HUES64 (cell line): ENCODE measurements at regions not wholly inside any gene's neighbourhood (a gene's known extent, or its start where the extent isn't known, plus 50 kb on each side); places are given as distances from the start of the nearest gene placed in this dataset.

ENCODE experiments used
- H3K27ac ChIP-seq: 2 replicates; pipeline ENCODE4 v1.7.0; 2013; ENCODE audit warnings: low read depth, low read length, inconsistent platforms
- H3K27me3 ChIP-seq: 2 replicates; pipeline ENCODE4 v1.6.1; 2013; ENCODE audit warnings: mild to moderate bottlenecking, low read length; ENCODE audit not compliant: insufficient read depth
- H3K36me3 ChIP-seq: 2 replicates; pipeline ENCODE4 v1.6.1; 2013; ENCODE audit warnings: mild to moderate bottlenecking, low read length; ENCODE audit not compliant: insufficient read depth
- H3K4me1 ChIP-seq: 2 replicates; pipeline ENCODE4 v1.6.1; 2013; ENCODE audit warnings: mild to moderate bottlenecking, low read length, moderate library complexity; ENCODE audit not compliant: insufficient read depth
- H3K4me3 ChIP-seq: 2 replicates; pipeline ENCODE4 v1.5.1; 2013; ENCODE audit warnings: mild to moderate bottlenecking, low read length, moderate library complexity
- H3K9ac ChIP-seq: 2 replicates; pipeline ENCODE4 v1.6.1; 2013; ENCODE audit warnings: mild to moderate bottlenecking, low read depth, low read length
- H3K9me3 ChIP-seq: 2 replicates; pipeline ENCODE4 v1.6.1; 2013; ENCODE audit warnings: low read depth, low read length; ENCODE audit not compliant: insufficient read depth
- WGBS: fragments of 150-250, 120-280 bp; methylation state at CpG from one replicate; pipeline ENCODE4 v1.1.7; 2013; ENCODE audit warnings: missing lambda C conversion rate; 5-methylcytosine and 5-hydroxymethylcytosine counted together

DNA sequence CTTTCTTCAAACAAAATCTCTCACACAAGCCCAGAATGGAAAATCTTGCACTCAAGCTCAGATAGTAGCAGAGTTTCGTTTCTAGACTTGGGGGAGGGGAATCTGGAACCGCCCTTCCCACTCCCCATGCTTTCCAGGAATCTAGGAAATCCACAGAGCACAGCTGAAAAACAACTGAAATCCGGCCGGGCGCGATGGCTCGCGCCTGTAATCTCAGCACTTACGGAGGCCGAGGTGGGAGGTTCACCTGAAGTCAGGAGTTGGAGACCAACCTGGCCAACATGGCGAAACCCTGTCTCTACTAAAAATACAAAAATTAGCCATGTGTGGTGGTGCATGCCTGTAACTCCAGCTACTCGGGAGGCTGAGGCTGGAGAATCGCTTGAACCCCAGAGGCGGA is 127.3 kb upstream of the SLC34A2 start:
- Histone ChIP-seq H3K9me3 (no peaks in the 10 kb centered on the region), H3K36me3 (no peaks in the 10 kb centered on the region), H3K27ac (no peak overlapping the region), H3K4me3 (no peak overlapping the region), H3K9ac (no peak overlapping the region), H3K27me3 (peaks cover 8% of the 10 kb centered on the region), H3K4me1 (peaks cover 6% of the 10 kb centered on the region; the same call in 1 of the 2 replicates)
- WGBS: 98% methylated on average over 14 of the region's 14 CpGs

DNA sequence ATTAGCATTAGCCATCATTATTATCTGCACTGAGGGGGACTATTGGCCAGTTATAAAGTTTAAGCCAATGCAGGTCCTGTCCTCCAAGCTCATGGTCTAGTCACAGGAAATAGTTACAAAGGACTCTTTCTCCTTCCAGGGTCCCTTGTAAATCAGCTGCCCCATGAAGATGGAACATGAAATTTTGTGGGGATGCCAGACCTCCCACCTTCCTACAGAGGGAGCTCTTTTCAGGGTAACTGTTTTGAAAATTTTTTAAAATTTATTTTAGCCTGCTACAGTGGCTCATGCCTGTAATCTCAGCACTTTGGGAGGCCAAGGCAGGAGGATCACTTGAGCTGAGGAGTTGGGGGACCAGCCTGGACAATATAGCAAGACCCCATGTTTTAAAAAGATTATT is 124.4 kb upstream of the SLC34A2 start:
- no peaks in the 10 kb centered on the region for H3K36me3 ChIP-seq
- no peak overlapping the region for H3K9ac ChIP-seq
- H3K27me3 ChIP-seq: no peaks in the 10 kb centered on the region
- no peak overlapping the region for H3K27ac ChIP-seq
- H3K4me3 ChIP-seq: no peak overlapping the region
- no peaks in the 10 kb centered on the region for H3K9me3 ChIP-seq
- H3K4me1 ChIP-seq: peaks cover 7% of the 10 kb centered on the region; the same call in 1 of the 2 replicates

DNA sequence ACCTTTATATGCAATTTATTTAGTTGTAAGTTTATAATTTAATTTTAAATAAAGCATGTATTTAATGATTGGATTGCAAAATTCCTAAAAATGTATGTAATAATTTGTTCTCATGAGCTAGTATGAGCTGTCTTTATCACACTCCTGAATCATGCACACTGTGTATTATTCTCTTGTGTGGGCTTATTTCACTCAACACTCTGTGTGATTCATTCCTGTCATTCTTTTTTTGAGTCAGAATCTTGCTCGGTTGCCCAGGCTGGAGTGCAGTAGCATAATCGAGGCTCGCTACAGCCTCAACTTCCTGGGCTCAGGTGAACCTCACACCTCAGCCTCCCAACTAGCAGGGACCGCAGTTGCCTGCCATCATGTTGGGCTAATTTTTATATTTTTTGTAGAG is 123.1 kb upstream of the SLC34A2 start:
- WGBS: 96% methylated on average over 3 of the region's 4 CpGs
- Histone ChIP-seq H3K27me3 (no peaks in the 10 kb centered on the region), H3K9me3 (no peaks in the 10 kb centered on the region), H3K27ac (no peak overlapping the region), H3K4me3 (no peak overlapping the region), H3K36me3 (no peaks in the 10 kb centered on the region), H3K9ac (no peak overlapping the region), H3K4me1 (peaks cover 7% of the 10 kb centered on the region; the same call in 1 of the 2 replicates)

DNA sequence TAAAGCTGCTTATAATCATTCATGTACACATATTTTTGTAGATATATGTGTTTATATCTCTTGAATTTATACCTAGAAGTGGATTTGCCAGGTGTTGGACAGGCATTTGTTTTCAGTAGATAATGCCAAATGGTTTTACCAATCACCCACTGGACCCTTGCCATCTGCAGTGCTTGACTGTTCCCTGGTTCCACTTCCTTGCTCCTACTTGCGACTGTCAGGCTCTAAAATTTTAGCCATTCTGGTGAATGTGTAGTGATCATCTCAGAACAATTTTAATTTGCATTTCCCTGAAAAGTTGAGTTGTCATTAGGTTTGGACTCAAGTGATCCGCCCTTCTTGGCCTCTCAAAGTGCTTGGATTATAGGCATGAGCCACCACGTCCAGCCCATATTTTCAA is 122.4 kb upstream of the SLC34A2 start:
- WGBS: 95% methylated on average over 3 of the region's 3 CpGs
- Histone ChIP-seq H3K36me3 (no peaks in the 10 kb centered on the region), H3K27ac (no peak overlapping the region), H3K4me3 (no peak overlapping the region), H3K4me1 (peaks cover 7% of the 10 kb centered on the region; the same call in 1 of the 2 replicates), H3K9ac (no peak overlapping the region), H3K27me3 (no peaks in the 10 kb centered on the region), H3K9me3 (no peaks in the 10 kb centered on the region)

DNA sequence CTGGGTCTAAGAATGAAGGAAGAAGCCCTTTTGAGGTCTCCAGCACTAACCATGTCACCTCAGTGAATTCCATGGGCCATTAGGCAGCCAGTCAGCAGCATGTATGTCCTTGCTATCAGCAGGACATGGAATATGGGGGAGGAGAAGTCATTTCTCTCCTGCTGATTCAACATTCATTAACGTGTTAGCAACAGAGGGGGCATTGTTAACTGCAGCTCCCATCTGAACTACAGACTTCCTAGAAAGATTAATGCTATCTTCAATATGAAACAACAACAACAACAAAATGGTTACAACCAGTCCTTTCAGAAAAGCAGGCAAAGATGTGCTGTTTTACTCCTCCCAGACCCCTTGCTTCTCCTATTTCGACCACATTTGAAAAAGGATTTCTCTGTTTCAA is 120.4 kb upstream of the SLC34A2 start:
- Histone ChIP-seq H3K9me3 (no peaks in the 10 kb centered on the region), H3K9ac (no peak overlapping the region), H3K27ac (no peak overlapping the region), H3K4me3 (no peak overlapping the region), H3K27me3 (no peaks in the 10 kb centered on the region), H3K4me1 (peaks cover 7% of the 10 kb centered on the region; the same call in 1 of the 2 replicates), H3K36me3 (no peaks in the 10 kb centered on the region)
- WGBS: 35% methylated on average over 2 of the region's 2 CpGs

DNA sequence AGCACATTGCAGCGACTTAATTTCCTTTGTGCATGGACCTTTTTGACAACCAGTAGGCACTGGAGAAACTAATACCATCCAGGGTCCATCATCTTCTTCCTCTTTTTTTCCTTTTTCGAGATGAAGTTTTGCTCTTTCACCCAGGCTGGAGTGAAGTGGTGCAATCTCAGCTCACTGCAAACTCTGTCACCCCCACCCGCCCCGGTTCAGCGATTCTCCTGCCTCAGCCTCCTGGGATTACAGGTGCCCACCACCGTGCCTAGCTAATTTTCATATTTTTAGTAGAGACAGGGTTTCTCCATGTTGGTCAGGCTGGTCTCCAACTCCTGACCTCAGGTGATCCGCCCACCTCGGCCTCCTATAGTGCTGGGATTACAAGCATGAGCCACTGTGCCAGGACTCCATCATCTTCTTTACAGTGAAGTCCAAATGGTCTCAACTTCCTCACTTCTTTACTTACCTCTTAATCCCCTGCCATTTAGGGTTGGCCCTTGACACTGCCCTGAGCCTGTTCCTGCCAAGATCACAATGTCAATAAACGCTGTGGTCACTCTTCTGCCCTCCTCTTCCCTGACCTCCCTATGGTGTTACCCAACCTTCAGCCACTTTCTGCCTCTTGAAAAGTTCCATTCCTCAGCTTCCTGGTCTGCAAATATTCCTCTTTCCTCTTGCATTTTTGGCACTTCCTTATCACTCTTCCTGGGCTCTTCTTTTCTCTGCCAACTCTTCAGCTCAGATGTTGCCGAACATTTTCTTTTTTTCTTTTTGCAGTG is 119.8 kb upstream of the SLC34A2 start:
- Histone ChIP-seq H3K4me3 (no peak overlapping the region), H3K4me1 (peaks cover 7% of the 10 kb centered on the region; the same call in 1 of the 2 replicates), H3K27me3 (no peaks in the 10 kb centered on the region), H3K9ac (no peak overlapping the region), H3K36me3 (no peaks in the 10 kb centered on the region), H3K27ac (no peak overlapping the region), H3K9me3 (no peaks in the 10 kb centered on the region)
- WGBS: 87% methylated on average over 10 of the region's 10 CpGs

DNA sequence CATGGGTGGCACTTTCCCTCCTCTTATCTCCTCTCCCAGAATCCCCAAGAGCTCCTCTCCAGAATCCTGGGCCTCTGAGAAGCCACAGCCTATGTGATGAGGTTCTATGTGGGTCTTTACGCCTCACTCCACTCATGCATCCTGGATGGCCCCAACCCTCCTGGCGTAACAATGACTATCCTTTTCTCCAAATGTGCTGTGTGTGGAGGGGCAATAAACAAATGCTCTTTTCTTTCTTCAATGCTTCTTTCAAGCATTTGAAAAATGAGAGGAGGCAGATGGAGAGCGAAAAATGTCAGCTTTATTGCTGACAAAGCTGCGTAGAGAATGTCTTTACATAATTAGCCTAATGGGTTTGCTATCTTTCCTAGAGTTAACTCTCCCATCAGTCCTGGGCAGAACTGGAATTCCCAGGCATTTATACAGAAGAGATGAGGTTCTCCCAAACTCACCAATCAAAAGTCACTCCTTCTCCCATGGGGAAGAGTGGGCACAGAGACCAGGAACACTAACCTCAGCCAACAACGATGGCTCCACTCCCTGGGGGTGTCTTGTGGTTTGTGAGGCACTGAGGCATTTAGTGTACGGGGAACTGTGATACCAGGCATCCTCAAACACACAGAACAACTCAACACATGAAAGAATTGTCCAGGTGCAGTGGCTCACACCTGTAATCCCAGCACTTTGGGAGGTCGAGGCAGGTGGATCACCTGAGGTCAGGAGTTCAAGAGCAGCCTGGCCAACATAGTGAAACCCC is 118.9 kb upstream of the SLC34A2 start:
- Histone ChIP-seq H3K4me1 (peaks cover 7% of the 10 kb centered on the region; the same call in 1 of the 2 replicates), H3K27ac (no peak overlapping the region), H3K9ac (no peak overlapping the region), H3K27me3 (no peaks in the 10 kb centered on the region), H3K4me3 (no peak overlapping the region), H3K9me3 (no peaks in the 10 kb centered on the region), H3K36me3 (no peaks in the 10 kb centered on the region)
- 82% methylated on average over 6 of the region's 7 CpGs for WGBS

DNA sequence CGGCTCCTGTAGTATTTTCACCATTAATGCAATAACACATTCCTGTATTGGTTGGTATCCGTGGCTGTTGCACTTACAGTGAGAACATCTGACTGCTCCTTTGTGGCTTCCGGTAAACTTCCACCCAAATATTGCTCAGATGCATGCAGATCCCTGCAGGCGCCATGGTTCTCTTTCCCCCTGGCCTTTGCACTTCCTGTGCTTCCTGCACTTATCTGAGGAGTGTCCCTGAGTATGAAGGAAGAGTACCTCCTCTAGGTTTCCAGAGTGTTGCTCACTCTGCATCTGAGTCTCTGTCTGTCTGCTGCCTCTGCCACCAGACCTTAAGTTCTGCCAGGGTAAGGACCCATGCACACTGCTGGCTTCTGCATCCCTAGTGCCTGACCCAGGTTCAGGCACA is 117.2 kb upstream of the SLC34A2 start:
- Histone ChIP-seq H3K27ac (no peak overlapping the region), H3K9me3 (no peaks in the 10 kb centered on the region), H3K9ac (no peak overlapping the region), H3K4me1 (peaks cover 7% of the 10 kb centered on the region; the same call in 1 of the 2 replicates), H3K36me3 (no peaks in the 10 kb centered on the region), H3K4me3 (no peak overlapping the region), H3K27me3 (no peaks in the 10 kb centered on the region)
- 90% methylated on average over 4 of the region's 4 CpGs for WGBS

DNA sequence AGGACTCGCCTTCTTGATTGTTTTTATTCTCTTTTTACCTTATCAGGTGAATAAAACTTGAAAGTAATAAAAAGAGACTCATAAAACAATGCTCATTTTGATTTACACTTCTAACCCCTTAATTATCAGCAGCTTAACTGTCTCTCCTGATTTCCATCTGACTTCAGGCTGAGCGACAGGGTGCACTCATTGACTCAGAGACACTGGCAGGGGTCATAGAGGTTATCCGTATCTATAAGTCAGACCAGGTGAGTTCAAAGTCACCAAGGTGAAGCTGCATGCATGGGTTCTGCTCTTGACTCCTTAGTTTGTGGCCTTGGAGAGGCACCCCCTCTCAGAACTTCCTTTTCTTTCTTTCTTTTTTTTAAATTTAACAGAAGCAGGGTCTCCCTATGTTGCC is 116.4 kb upstream of the SLC34A2 start:
- 89% methylated on average over 2 of the region's 3 CpGs for WGBS
- no peaks in the 10 kb centered on the region for H3K27me3 ChIP-seq
- H3K9me3 ChIP-seq: no peaks in the 10 kb centered on the region
- no peaks in the 10 kb centered on the region for H3K36me3 ChIP-seq
- no peak overlapping the region for H3K4me3 ChIP-seq
- H3K9ac ChIP-seq: no peak overlapping the region
- H3K4me1 ChIP-seq: peaks cover 7% of the 10 kb centered on the region; the same call in 1 of the 2 replicates
- H3K27ac ChIP-seq: no peak overlapping the region

DNA sequence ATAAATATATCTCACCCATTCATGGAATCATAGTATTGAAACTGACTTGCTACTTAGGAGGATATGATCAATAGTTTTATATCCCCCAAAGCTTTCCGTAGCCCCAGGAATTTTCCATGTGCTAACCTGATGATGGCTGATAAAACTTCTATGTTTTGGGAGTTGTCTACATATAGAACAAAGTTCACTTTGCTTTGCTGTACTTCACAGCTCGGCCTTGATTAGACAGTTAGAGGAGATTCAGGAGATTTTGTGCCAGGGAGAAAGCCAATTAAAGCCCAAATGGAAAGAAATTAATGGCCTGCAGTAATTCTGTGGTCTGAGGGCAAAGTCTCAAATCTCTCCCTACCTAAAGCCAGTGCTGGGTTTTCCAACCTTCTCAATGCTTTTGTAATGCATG is 114.9 kb upstream of the SLC34A2 start:
- Histone ChIP-seq H3K27ac (no peak overlapping the region), H3K4me1 (no peaks in the 10 kb centered on the region)

DNA sequence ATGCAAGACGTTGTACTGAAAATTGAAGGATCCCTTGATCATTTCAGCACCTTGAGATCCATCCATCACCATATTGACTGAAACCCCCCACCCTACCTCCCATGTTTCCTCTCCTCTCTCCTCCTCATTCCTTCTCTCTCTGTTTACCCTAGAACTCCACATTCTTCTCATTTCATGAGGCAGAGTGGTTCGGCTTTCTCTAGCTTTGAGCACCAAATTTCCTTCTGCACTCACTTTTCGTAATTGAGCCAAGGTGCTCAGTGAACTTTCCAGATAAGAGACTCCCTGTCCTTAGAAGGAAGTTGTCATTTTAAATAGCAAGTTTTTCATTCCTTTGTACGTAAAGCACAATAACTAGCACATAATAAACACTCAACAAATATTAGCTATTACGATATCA is 108.3 kb upstream of the SLC34A2 start:
- no peak overlapping the region for H3K27ac ChIP-seq

More for the DNA sequence above, 114.9 kb upstream of the SLC34A2 start:
- WGBS: 84% methylated on average over 2 of the region's 2 CpGs
- Histone ChIP-seq H3K9ac (no peak overlapping the region), H3K36me3 (no peaks in the 10 kb centered on the region), H3K4me3 (no peak overlapping the region), H3K27me3 (no peaks in the 10 kb centered on the region), H3K9me3 (no peaks in the 10 kb centered on the region)

More for the DNA sequence above, 108.3 kb upstream of the SLC34A2 start:
- Histone ChIP-seq H3K9me3 (no peaks in the 10 kb centered on the region), H3K27me3 (no peaks in the 10 kb centered on the region), H3K9ac (no peak overlapping the region), H3K4me3 (no peak overlapping the region), H3K36me3 (no peaks in the 10 kb centered on the region), H3K4me1 (peaks cover 3% of the 10 kb centered on the region; the same call in 1 of the 2 replicates)
- WGBS: 97% methylated on average over 5 of the region's 5 CpGs
